HG03342 (cell line): ENCODE measurements at regions not wholly inside any gene's neighbourhood (a gene's known extent, or its start where the extent isn't known, plus 50 kb on each side); places are given as distances from the start of the nearest gene placed in this dataset.

Experiments
- ATAC-seq: cut with Tn5 transposase; IDR thresholded peaks from one replicate; pipeline ENCODE4 v1.9.1; 2021; ENCODE audit warnings: mild to moderate bottlenecking, moderate library complexity; ENCODE audit not compliant: unreplicated experiment

DNA sequence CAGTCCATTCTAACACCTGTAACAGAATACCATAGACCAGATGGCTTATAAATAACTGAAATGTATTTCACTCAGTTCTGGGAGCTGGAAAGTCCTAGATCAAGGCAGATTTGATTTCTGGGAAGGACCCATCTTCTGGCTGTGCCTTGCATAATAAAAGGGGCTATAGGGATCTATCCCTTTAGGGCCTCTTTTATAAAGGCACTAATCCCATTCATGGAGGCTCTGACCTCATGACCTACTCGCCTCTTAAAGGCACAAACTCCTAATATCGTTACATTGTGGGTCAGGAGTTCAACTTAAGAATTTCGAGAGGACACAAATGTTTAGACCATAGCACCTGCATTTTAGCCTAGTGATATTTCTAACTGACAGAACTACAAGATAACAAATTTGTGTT is 619.0 kb downstream of the CDH18 start:
- no peak for ATAC-seq

DNA sequence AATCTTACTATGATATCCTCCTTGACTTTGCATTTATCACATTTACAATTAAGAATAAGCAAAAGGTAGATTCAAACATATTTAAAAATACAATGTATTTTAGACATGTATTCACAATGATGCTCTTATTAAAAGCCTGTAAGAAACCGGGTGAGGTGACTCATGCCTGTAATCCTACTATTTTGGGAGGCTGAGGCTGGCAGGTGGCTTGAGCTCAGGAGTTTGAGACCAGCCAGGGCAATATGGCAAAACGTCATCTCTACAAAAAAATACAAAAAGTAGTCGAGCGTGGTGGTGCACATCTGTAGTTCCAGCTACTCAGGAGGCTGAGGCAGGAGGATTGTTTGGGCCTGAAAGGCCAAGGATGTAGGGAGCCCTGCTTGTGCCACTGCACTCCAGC is 618.4 kb downstream of the CDH18 start:
- ATAC-seq, result no peak

GRCh38 chr5:19370655-19371386 is 617.2 kb downstream of the CDH18 start:
- no peak for ATAC-seq

DNA sequence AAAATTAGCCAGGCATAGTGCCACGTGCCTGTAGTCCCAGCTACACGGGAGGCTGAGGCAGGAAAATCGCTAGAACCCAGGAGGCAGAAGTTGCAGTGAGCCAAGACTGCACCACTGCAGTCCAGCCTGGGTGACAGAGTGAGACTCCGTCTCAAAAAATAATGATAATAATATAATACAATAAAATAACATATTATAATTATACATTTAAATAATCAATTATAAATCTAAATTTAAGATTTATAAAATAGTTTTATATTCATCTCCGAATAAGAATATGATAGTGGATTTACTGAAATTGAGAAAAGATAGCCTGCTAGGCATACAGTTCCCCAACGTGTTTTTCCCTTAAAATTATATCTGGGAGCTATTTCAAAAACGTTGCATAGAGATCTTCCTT is 599.6 kb downstream of the CDH18 start:
- no peak for ATAC-seq

DNA sequence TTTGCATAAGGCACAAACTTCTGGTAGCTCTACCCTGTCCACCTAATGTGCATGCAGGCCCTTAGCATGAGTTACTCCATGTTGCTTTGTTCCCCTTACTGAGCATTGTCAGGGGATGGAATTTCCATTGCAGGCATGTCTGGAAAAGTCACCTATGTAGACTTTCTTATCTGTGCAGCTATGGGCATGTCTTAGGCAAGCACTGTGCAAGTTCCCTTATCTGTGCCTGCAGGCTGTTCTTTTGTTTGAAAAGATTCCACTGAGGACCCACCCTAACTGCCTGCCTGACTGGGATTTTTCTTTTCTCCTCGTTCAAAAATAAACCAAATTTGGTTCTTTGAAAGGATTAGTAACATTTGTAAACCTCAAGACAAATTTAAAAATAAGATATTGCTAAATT is 587.0 kb downstream of the CDH18 start:
- ATAC-seq, result no peak

DNA sequence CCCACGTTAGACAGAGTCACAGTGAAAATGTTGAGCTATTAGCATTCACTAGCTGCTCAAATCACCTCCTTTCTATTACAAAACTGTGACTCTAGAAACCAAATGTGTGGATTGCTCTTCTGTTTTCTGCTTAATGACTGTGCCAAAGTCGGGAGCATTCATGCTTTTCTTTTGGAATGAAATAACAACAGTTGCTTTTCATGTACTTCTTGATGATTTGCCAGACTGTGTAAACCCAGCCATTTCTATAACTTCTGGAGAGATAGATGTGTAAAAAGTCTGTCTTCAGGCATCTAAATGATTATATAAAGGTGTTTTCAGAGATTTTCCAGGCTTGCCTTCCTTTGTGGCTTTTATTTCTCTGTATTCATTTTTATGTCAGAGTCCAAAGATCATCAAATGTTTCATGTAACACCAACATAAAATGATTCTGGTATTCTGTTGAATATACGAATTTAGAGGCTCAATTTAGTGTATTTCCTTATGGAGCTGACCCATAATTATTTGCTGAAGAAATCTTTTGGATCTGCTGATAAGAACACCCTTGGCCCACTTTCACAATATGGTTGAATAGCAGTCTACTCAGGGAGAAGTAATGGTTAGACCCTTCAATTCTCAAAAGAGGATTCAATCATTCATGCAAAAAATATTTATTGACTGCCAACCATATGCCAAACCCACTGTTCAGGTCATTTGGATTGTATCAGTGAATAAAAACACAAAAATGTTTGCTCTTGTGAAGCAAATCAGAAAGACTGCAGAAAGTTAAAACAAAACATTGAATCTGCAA is 581.2 kb downstream of the CDH18 start:
- ATAC-seq, result no peak

DNA sequence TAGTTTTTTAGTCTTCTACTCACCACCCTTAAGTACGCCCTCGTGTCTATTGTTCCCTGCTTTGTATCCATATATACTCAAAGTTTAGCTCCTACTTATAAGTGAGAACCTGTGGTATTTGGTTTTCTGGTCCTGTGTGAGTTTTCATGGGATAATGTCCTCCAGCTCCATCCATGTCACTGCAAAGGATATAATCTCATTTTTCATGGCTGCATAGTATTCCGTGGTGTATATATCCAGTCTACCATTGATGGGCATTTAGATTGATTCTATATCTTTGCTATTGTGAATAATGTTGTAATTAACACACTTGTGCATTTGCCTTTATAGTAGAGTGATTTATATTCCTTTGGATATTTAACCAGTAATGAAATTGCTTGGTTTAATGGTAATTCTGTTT is 579.9 kb downstream of the CDH18 start:
- no peak for ATAC-seq

- ATAC-seq, result no peak
Measured at GRCh38 chr5:19411936-19412335, 576.1 kb downstream of the CDH18 start.
